OCI-LY1 (cell line): ENCODE measurements at regions not wholly inside any gene's neighbourhood (a gene's known extent, or its start where the extent isn't known, plus 50 kb on each side); places are given as distances from the start of the nearest gene placed in this dataset.

Source experiments
- H2AFZ ChIP-seq: fragments of 200-600 bp; sonication (generic), shearing (Covaris generic); 2 replicates; pipeline ENCODE4 v1.6.0; 2014; ENCODE audit warnings: antibody characterized with exemption, mild to moderate bottlenecking, low read length
- H3F3A ChIP-seq: fragments of 200-600 bp; sonication (generic), shearing (Covaris generic); 2 replicates; pipeline ENCODE4 v1.6.0; 2014; ENCODE audit warnings: mild to moderate bottlenecking, antibody characterized with exemption, low read length, moderate library complexity; ENCODE audit not compliant: insufficient read depth
- H3K27ac ChIP-seq: fragments of 200-600 bp; sonication (generic); 2 replicates; pipeline ENCODE4 v1.5.1; 2014; ENCODE audit warnings: low read length, mixed run types, mild to moderate bottlenecking, low read depth; ENCODE audit not compliant: poor library complexity, severe bottlenecking
- H3K27me3 ChIP-seq: fragments of 200-600 bp; sonication (generic); 2 replicates; pipeline ENCODE4 v1.6.0; 2014; ENCODE audit warnings: antibody characterized with exemption, mild to moderate bottlenecking, low read length, moderate library complexity; ENCODE audit not compliant: insufficient read depth
- H3K36me3 ChIP-seq: fragments of 200-600 bp; sonication (generic); 2 replicates; pipeline ENCODE4 v1.6.1; 2014; ENCODE audit warnings: mild to moderate bottlenecking, antibody characterized with exemption, low read length, moderate library complexity, mixed read lengths; ENCODE audit not compliant: insufficient read depth
- H3K4me1 ChIP-seq: fragments of 200-600 bp; sonication (generic); 2 replicates; pipeline ENCODE4 v1.5.1; 2014; ENCODE audit warnings: mild to moderate bottlenecking, low read length, moderate library complexity; ENCODE audit not compliant: insufficient read depth, severe bottlenecking
- H3K4me2 ChIP-seq: fragments of 200-600 bp; sonication (generic), shearing (Covaris generic); 2 replicates; pipeline ENCODE4 v1.6.1; 2014; ENCODE audit warnings: low read length
- H3K4me3 ChIP-seq: fragments of 200-600 bp; sonication (generic); 2 replicates; pipeline ENCODE4 v1.5.1; 2014; ENCODE audit warnings: low read length, low read depth, mild to moderate bottlenecking, mixed read lengths; ENCODE audit not compliant: poor library complexity, severe bottlenecking
- H3K79me2 ChIP-seq: fragments of 200-600 bp; shearing (Covaris generic); 2 replicates; pipeline ENCODE4 v1.6.1; 2016; ENCODE audit warnings: mixed run types, low read length, mixed read lengths; ENCODE audit not compliant: insufficient read depth
- H3K9ac ChIP-seq: fragments of 200-600 bp; sonication (generic), shearing (Covaris generic); 2 replicates; pipeline ENCODE4 v1.6.1; 2014; ENCODE audit warnings: mild to moderate bottlenecking, low read length, mixed read lengths
- H3K9me2 ChIP-seq: fragments of 200-600 bp; sonication (generic), shearing (Covaris generic); 2 replicates; pipeline ENCODE4 v1.6.1; 2014; ENCODE audit warnings: low read depth, mild to moderate bottlenecking, low read length, mixed read lengths
- H3K9me3 ChIP-seq: fragments of 200-600 bp; shearing (Covaris generic); 2 replicates; pipeline ENCODE4 v1.6.1; 2014; ENCODE audit warnings: low read length, mixed read lengths
- H4K20me1 ChIP-seq: fragments of 200-600 bp; sonication (generic), shearing (Covaris generic); 2 replicates; pipeline ENCODE4 v1.6.0; 2016; ENCODE audit warnings: mild to moderate bottlenecking, low read length; ENCODE audit not compliant: insufficient read depth
- CTCF ChIP-seq: fragments of 200-600 bp; sonication (generic), shearing (Covaris generic); IDR thresholded peaks from 2 replicates; pipeline ENCODE4 v1.5.1; 2017; ENCODE audit warnings: mild to moderate bottlenecking, antibody characterized with exemption, low read length, moderate library complexity, mixed read lengths
- EZH2 ChIP-seq: fragments of 200-600 bp; sonication (generic), shearing (Covaris generic); IDR thresholded peaks from 2 replicates; pipeline ENCODE4 v1.8.0; 2017; ENCODE audit warnings: borderline replicate concordance, mixed run types, mild to moderate bottlenecking, antibody characterized with exemption, low read length, moderate library complexity, mixed read lengths

GRCh38 chr9:94159069-94159939 lies 75.0 kb downstream of the PTPDC1 start:
- TF ChIP-seq EZH2 (no peak), CTCF (no peak)
- H3K4me2 ChIP-seq, result no peak overlapping the region

GRCh38 chr9:94160594-94161501 lies 76.6 kb downstream of the PTPDC1 start:
- Histone ChIP-seq H3K4me3 (no peak overlapping the region), H3K36me3 (no peaks in the 10 kb centered on the region), H3K4me1 (peaks cover 8% of the 10 kb centered on the region), H3K9me3 (no peaks in the 10 kb centered on the region), H3K27me3 (0 out of 2 replicates have a peak, but pooled peaks cover 3% of the 10 kb centered on the region), H3K9me2 (no peaks in the 10 kb centered on the region), H2AFZ (no peak overlapping the region), H4K20me1 (no peaks in the 10 kb centered on the region), H3K27ac (no peak overlapping the region), H3K4me2 (no peak overlapping the region), H3K9ac (no peak overlapping the region), H3K79me2 (no peaks in the 10 kb centered on the region), H3F3A (no peaks in the 10 kb centered on the region)
- no peak for TF ChIP-seq CTCF
- TF ChIP-seq EZH2, result no peak

More at GRCh38 chr9:94159069-94159939, 75.0 kb downstream of the PTPDC1 start:
- Histone ChIP-seq H4K20me1 (no peaks in the 10 kb centered on the region), H3K27me3 (peaks cover 3% of the 10 kb centered on the region; the same call in 1 of the 2 replicates), H3K79me2 (no peaks in the 10 kb centered on the region), H2AFZ (no peak overlapping the region), H3K9me2 (no peaks in the 10 kb centered on the region), H3F3A (no peaks in the 10 kb centered on the region), H3K9me3 (no peaks in the 10 kb centered on the region), H3K4me1 (no peaks in the 10 kb centered on the region), H3K27ac (no peak overlapping the region), H3K4me3 (no peak overlapping the region), H3K36me3 (no peaks in the 10 kb centered on the region), H3K9ac (no peak overlapping the region)

- no peaks in the 10 kb centered on the region for H3F3A ChIP-seq
Measured at GRCh38 chr9:94161673-94162072, 77.4 kb downstream of the PTPDC1 start.

More at GRCh38 chr9:94161673-94162072, 77.4 kb downstream of the PTPDC1 start:
- Histone ChIP-seq H3K36me3 (no peaks in the 10 kb centered on the region), H2AFZ (no peak overlapping the region), H3K79me2 (no peaks in the 10 kb centered on the region), H3K9me2 (no peaks in the 10 kb centered on the region), H3K4me2 (no peak overlapping the region), H4K20me1 (no peaks in the 10 kb centered on the region), H3K27ac (no peak overlapping the region), H3K9me3 (no peaks in the 10 kb centered on the region), H3K4me3 (no peak overlapping the region), H3K27me3 (0 out of 2 replicates have a peak, but pooled peaks cover 3% of the 10 kb centered on the region), H3K9ac (no peak overlapping the region), H3K4me1 (peaks cover 8% of the 10 kb centered on the region)
- no peak for TF ChIP-seq CTCF
- TF ChIP-seq EZH2, result no peak
